ENCODE measurements at regions not wholly inside any gene's neighbourhood (a gene's known extent, or its start where the extent isn't known, plus 50 kb on each side); places are given as distances from the start of the nearest gene placed in this dataset.

DNA sequence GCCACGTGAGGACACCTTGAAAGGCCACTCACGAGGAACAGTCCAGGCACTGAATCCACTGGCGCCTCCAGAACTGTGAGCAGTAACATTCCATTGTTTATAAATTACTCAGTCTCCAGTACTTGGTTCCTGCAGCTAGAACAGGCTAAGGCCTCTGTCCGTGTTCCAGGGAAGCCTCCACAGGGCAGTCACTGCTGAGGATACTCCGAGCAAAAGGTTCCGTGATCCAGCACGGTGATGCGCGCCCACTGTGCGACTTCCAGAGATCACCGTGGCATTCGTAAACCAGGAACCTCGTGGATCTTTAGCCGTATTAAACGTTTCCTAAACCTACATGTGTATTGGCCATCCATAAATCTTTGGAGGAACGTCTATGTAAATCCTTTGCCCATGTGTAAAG is 51.5 kb upstream of the SALL3 start:
- no peak for DNase-seq

DNA sequence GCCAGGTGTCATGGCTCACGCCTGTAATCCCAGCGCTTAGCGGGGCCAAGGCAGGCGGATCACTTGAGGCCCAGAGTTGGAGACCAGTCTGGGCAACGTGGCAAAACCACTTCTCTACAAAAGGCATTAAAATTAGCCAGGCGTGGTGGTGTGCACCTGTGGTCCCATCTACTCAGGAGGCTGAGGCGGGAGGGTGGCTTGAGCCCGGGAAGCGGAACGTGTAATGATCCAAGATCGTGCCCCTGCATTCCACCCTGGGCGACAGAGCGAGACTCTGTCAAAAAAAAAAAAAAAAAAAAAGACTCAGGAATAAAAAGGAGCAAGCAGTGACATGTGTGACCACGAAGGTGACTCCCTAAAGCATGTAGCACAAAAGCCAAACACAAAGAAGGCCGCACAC is 50.1 kb upstream of the SALL3 start:
- no peak for DNase-seq
